ENCODE measurements at regions not wholly inside any gene's neighbourhood (a gene's known extent, or its start where the extent isn't known, plus 50 kb on each side); places are given as distances from the start of the nearest gene placed in this dataset.
"Not testable (repeated sequence)": the region's sequence is repeated elsewhere in the genome, so short reads cannot be mapped to it uniquely, and the experiment has no call there.

- DNase-seq: no peak
These were observed 270.5 kb upstream of the SGO1 start for GRCh38 chr3:20456511-20456910.

DNA sequence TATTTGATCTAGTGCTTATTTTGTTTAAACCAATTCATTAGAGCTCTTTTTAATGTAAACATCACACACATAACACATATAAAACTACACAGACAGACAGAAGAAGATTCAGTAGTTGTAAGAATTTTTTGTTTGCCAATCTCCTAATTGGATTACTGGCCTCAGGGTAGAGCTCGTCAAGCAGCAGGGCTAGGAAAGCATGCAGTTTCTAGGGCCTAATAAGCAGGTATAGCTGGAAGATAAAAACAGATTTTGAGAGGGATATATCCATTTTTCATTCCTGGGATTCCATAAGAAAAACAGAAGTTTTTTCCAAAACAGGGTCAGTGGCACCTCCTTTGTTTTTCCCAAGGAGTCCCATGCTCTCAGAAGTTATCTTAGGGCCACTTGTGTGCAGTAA is 265.2 kb upstream of the SGO1 start:
- no peak for DNase-seq

DNA sequence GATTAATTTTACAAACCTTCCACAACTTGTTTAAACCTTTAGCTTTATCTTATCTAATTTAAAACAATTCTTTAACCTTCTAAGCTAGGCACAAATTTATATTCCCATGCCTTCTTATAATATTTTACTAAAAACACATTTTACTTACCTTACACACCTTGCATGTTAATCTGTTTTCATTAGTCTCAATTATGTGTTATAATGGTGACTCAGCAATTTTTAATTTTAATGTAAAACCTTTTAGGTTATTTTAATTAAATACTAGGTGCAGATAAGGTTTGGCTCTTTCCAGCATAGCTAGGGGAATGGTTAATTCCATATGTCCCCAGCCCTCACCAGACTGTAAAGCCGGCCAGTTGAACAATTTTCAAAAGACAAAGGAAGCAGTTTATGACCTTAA is 264.6 kb upstream of the SGO1 start:
- DNase-seq: no peak

- DNase-seq: no peak
These were observed 256.8 kb upstream of the SGO1 start for GRCh38 chr3:20442846-20443245.

DNA sequence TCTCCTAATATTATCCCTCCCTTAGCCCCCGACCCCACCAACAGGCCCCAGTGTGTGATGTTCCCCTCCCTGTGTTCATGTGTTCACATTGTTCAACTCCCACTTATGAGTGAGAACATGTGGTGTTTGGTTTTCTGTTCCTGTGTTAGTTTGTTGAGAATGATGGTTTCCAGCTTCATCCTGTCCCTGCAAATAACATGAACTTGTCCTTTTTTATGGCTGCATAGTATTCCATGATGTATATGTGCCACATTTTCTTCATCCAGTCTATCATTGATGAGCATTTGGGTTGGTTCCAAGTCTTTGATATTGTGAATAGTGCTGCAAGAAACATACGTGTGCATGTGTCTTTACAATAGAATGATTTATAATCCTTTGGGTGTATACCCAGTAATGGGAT is 241.3 kb upstream of the SGO1 start:
- DNase-seq: not testable (repeated sequence)

GRCh38 chr3:20425138-20425537 is 239.1 kb upstream of the SGO1 start:
- no peak for DNase-seq

DNA sequence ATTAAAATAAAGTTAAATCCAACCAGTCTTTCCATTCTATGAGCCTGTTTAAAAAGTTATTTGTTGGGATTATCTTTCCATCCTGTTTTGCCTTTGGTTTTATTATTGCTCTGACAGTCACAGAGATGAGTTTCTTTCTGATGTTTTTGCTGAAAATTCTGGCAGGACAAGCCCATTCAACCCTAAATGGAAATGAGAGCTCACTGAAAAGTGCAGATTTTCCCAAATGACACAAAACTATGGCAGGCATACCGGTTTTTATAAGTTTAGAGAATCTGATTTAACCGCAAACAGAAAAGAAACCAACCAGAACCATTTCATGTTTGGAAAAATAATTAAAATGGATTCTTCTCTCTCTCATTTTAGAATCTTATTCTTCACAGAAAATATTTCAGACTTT is 238.1 kb upstream of the SGO1 start:
- no peak for DNase-seq

GRCh38 chr3:20422391-20422790 is 236.4 kb upstream of the SGO1 start:
- no peak for DNase-seq

DNA sequence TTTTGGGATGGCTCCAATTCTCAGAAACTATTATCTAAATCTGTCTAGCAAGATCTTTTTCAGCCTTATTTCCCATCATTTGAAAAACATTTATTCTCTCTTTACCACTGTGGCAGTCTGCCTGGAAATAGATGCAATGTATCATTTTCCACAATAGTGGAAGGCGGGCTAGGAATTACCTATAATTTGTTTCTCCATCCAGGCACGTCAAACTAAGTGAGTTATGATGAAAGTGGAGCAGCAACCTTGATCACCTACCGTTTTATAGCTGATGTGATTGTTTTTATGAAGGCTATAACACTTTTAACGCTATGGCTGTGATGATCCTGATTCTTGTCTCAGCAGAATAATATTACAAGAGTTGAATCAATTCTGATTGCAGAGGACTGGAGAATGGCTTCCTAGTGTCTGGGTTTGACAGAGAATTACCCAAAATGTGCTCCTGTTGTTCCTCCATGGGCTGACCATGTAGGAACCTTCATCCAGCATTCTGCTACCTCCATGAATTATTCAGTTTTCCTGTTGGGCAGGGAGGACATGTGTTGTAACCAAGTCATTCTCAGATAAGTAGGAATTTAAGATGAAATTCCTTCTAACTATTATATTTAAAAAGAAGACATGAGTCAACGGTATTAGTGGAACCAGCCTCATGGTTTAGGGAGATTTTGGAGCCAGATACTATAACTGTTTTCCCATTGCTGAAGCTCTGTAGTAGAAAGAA is 231.5 kb upstream of the SGO1 start:
- DNase-seq: no peak

DNA sequence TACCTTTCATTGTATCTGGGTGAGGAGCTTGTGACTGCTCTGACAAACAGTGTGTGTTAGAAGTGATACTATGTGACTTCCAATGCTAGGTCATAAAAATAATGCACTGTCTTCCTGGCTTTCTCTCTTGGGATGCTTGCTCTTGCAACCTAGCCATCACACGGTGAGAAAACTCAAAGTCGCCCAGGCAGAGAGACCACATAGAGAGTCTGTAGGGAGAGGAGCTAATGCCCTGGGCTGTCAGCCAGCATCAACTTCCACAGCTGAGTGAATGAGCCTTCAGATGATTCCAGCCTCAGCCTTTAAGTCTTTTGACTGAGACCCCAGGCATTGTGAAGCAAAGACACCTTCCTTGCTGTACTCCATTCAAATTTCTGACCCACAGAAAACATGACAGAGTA is 220.6 kb upstream of the SGO1 start:
- no peak for DNase-seq

- no peak for DNase-seq
These were observed 219.7 kb upstream of the SGO1 start for GRCh38 chr3:20405744-20406143.

GRCh38 chr3:20405231-20405630 is 219.2 kb upstream of the SGO1 start:
- no peak for DNase-seq

DNA sequence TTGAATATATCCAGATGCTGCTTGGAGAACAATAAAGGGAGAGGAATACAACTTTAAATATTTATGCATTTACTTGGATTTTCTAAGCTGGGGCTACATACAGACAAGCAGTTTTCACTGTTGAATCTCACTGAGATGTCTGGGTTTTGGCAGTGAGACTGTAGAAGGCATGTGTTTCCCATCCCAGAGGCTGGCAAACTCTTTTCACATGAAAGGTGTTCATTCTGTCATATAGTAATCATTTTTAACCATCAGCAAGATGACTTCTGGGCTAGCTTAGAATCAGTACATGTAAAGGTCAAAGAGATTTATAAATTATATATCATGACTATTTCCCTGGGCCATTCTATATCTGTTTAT is 218.7 kb upstream of the SGO1 start:
- no peak for DNase-seq

DNA sequence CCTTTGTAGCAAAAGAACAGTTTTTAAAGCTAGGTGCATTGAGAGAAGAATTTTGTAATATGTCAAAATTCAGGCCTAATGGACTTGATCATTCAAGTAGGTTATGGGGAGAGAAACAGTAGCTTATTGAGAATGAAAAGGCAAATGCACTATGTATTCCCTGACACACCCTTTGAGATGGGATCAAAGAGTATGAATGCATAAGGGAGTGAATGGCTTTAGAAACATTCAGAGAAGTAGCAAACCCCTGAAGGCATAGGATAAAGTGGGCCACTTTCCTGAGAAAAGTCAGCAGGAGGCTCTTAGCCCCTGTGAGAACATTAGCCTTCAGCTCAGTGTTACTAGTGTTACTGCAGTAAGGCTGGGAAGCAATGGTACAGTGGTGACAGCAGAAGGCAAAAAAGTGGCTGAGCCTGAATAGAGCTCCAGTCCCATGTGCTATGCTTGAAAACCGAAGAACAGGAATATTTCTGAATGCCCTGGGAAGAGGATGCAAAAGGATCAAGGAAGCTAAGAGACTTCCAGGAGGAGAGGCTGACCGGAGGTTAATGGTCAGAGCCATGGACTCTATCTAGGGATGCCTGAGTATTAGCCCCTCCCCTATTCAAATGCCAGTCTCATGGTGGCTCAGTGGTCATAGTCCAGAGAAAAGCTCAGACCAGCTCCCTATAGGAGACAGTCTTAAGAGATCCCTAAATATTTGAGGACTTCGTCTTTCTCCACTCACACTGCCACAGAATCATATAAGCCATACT is 218.2 kb upstream of the SGO1 start:
- DNase-seq: no peak

DNA sequence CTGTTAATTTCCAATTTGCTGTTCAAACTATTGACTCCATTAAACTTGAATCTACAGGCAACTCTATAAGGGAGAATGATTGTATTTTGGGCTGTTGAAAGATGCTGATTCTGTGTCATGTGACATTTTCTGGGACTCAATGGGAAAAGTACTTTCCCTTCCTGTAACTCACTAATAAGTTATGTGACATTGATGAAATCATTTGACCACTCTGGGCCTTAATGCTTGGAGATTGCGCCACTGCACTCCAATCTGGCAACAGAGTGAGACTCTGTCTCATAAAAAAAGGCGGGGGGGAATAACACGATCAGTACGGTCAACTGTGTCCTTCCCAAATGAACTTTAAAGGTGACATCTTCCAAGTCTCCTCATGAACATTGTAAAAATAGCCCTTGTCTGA is 215.2 kb upstream of the SGO1 start:
- no peak for DNase-seq

- no peak for DNase-seq
These were observed 214.7 kb upstream of the SGO1 start for GRCh38 chr3:20400686-20401085.

GRCh38 chr3:20400281-20400680 is 214.3 kb upstream of the SGO1 start:
- DNase-seq: no peak

DNA sequence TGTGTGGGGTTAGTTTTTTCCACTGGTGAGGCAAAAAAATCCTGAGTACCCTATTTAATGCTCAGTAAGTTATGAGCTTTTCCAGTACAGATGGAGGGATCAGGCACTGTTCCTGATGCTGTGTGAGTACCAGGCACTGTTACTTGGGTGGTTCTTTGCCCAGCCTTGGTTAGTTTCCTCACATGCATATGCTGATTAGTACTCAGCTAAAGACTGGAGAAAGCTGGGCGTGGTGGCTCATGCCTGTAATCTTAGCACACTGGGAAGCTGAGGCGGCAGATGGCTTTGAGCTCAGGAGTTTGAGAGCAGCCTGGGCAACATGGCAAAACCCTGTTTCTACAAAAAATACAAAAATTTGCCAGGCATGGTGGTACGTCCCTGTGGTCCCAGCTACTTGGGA is 210.3 kb upstream of the SGO1 start:
- no peak for DNase-seq

GRCh38 chr3:20395692-20396091 is 209.7 kb upstream of the SGO1 start:
- no peak for DNase-seq

GRCh38 chr3:20394243-20394642 is 208.2 kb upstream of the SGO1 start:
- no peak for DNase-seq

DNA sequence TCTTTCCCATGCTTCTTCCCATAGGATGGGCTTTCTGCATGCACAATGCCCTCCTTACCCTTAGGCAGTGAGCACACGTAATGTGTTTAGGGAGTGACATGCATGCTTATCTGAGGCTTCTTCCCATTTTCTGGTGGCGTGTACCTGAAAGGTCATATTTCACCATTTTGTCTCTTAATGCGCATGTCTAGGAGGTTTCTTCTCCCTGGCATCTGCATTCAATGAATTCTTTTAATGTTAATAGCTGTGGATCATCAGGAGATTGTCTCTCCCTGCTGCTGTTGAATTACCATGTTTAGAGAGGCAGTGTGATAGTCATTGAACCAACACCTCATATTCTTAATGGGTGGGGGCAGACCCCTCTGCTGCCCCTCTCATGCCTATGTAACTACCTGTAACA is 205.6 kb upstream of the SGO1 start:
- DNase-seq: no peak

DNA sequence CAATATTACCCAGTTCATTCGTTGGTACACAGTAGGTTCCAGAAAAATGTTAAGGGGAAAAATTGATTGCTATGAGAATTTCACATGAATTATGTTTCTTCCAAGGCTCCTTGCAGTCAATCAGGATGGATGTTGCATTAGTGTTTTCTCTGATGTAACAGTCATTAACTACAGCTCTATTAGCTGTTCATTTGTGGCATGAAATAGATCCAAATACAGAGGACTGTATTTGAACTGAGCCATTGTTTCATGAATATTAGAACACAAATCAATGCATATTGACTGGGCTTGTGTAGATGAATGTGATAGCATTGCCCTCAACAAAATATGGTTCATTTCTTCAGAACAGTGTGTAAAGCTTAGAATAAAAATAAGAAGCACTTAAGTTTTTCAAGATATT is 203.0 kb upstream of the SGO1 start:
- no peak for DNase-seq

DNA sequence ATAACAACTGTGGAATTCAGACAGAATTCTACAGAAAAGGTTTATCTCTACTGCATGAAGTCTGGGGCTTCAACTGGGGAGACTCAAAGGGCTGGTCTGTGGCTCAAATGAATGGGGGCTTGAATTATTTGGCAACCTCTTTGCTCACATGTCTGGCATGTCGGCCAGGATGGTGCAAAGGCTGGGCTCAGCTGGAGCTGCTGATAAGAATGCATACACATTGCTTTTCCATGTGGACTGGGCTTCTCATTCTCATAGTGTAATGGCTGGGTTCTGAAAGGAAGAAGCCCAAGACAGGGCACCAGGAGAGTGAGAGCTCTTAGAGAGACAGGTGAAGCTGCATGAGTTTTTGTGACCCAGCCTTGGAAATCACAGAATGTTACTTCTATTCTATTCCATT is 194.3 kb upstream of the SGO1 start:
- DNase-seq: no peak

- DNase-seq: no peak
These were observed 192.3 kb upstream of the SGO1 start for GRCh38 chr3:20378315-20378714.

DNA sequence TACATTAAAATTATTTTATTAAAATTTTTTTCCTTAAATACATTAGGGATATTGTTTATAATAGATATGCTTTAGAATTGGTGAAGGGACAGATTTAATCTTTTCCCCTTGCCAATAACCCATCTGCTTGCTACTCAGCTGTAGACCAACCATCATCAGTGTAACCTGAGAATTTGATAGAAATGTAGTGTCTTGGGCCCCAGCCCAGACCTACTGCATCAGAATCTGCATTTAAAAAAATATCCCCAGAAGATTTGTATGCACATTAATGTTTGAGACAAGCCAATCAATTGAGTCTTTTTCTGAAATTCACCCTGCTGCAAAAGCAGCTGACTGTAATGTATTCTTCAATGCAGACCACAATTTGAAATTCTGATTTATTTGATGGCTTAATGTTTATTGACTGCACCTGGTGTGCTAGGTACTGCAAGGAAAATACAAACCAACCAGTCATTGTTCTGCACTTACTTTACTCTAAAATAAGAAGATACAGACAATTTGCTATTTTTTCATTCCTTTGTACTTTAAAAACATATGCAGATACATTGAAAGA is 190.7 kb upstream of the SGO1 start:
- no peak for DNase-seq

All from NCI-H510A (cell line).